Liver (tissue), 8 donors: ENCODE measurements at regions not wholly inside any gene's neighbourhood (a gene's known extent, or its start where the extent isn't known, plus 50 kb on each side); places are given as distances from the start of the nearest gene placed in this dataset.

Source experiments
- DNase-seq: peaks from one replicate; pipeline ENCODE4 v3.0.0-alpha.2; 2017; ENCODE audit warnings: low spot score
- H3K27ac ChIP-seq, 2 donors: one replicate each; pipeline ENCODE4 v1.7.0; 2013; ENCODE audit warnings: inconsistent platforms in 2 of 2, low read length in 2 of 2, control low read depth in 1 of 2, low read depth in 1 of 2, mild to moderate bottlenecking in 1 of 2
- H3K27me3 ChIP-seq, 4 donors: one replicate each; pipeline versions ENCODE4 v1.6.1 to v1.7.0; 2013; ENCODE audit warnings: low read length in 3 of 4, inconsistent platforms in 1 of 4, mild to moderate bottlenecking in 1 of 4, moderate library complexity in 1 of 4; ENCODE audit not compliant: control insufficient read depth in 4 of 4, insufficient read depth in 4 of 4
- H3K36me3 ChIP-seq, 4 donors: one replicate each; pipeline versions ENCODE4 v1.6.1 to v1.7.0; 2013; ENCODE audit warnings: low read length in 3 of 4, mild to moderate bottlenecking in 3 of 4, low read depth in 1 of 4, moderate library complexity in 1 of 4; ENCODE audit not compliant: control insufficient read depth in 4 of 4, insufficient read depth in 3 of 4
- H3K4me1 ChIP-seq, 4 donors: one replicate each; pipeline versions ENCODE4 v1.6.1 to v1.7.0; 2013; ENCODE audit warnings: low read length in 3 of 4, mild to moderate bottlenecking in 3 of 4, moderate library complexity in 1 of 4; ENCODE audit not compliant: control insufficient read depth in 4 of 4, insufficient read depth in 4 of 4
- H3K4me3 ChIP-seq, 3 donors: one replicate each; pipeline versions ENCODE4 v1.6.1 to v1.7.0; 2013; ENCODE audit warnings: low read length in 3 of 3, control low read depth in 1 of 3, low read depth in 1 of 3, mild to moderate bottlenecking in 1 of 3
- H3K9ac ChIP-seq, 2 donors: one replicate each; pipeline ENCODE4 v1.7.0; 2013; ENCODE audit warnings: low read length in 2 of 2, mild to moderate bottlenecking in 2 of 2, moderate library complexity in 2 of 2, control low read depth in 1 of 2, low read depth in 1 of 2
- H3K9me3 ChIP-seq, 4 donors: one replicate each; pipeline versions ENCODE4 v1.6.1 to v1.7.0; 2013; ENCODE audit warnings: low read length in 3 of 4; ENCODE audit not compliant: control insufficient read depth in 4 of 4
- ATF3 ChIP-seq: IDR thresholded peaks from 2 replicates; pipeline ENCODE4 v1.6.1; 2016; ENCODE audit warnings: antibody characterized with exemption
- CTCF ChIP-seq: fragments of 150-350 bp; IDR thresholded peaks from 2 replicates; pipeline ENCODE4 v1.5.1; 2017; ENCODE audit warnings: improper control_type of control experiment, low read depth, low read length; ENCODE audit not compliant: missing input control
- EGR1 ChIP-seq, 2 donors: IDR thresholded peaks; 2 replicates each; pipeline ENCODE4 v1.6.1; 2016 to 2018; ENCODE audit warnings: antibody characterized with exemption in 2 of 2, low read depth in 2 of 2
- FOXA1 ChIP-seq: IDR thresholded peaks from 2 replicates; pipeline ENCODE4 v1.6.1; 2016; ENCODE audit warnings: antibody characterized with exemption
- FOXA2 ChIP-seq: IDR thresholded peaks from 2 replicates; pipeline ENCODE4 v1.6.1; 2016; ENCODE audit warnings: antibody characterized with exemption
- GABPA ChIP-seq, 2 donors: IDR thresholded peaks in 1 of 2; conservative IDR thresholded peaks in 1 of 2; 2 replicates each; pipeline ENCODE4 v1.6.1; 2016; ENCODE audit warnings: antibody characterized with exemption in 2 of 2, mild to moderate bottlenecking in 1 of 2, moderate library complexity in 1 of 2
- HNF4A ChIP-seq, 2 donors: conservative IDR thresholded peaks; 2 replicates each; pipeline ENCODE4 v1.6.1; 2016; ENCODE audit warnings: antibody characterized with exemption in 2 of 2, mild to moderate bottlenecking in 2 of 2
- HNF4G ChIP-seq: IDR thresholded peaks from 2 replicates; pipeline ENCODE4 v1.6.1; 2016; ENCODE audit warnings: antibody characterized with exemption
- JUND ChIP-seq, 2 donors: IDR thresholded peaks; 2 replicates each; pipeline ENCODE4 v1.6.1; 2016; ENCODE audit warnings: antibody characterized with exemption in 2 of 2
- MAX ChIP-seq: IDR thresholded peaks from 2 replicates; pipeline ENCODE4 v1.6.1; 2016; ENCODE audit warnings: antibody characterized with exemption
- NR2F2 ChIP-seq: IDR thresholded peaks from 2 replicates; pipeline ENCODE4 v1.6.1; 2016; ENCODE audit warnings: antibody characterized with exemption
- RAD21 ChIP-seq, 2 donors: IDR thresholded peaks; 2 replicates each; pipeline ENCODE4 v1.6.1; 2016; ENCODE audit warnings: antibody characterized with exemption in 2 of 2, mild to moderate bottlenecking in 2 of 2
- REST ChIP-seq: IDR thresholded peaks from 2 replicates; pipeline ENCODE4 v1.6.1; 2016; ENCODE audit warnings: antibody characterized with exemption, mild to moderate bottlenecking
- RXRA ChIP-seq, 2 donors: IDR thresholded peaks; 2 replicates each; pipeline ENCODE4 v1.6.1; 2017 to 2018; ENCODE audit warnings: antibody characterized with exemption in 2 of 2, mild to moderate bottlenecking in 1 of 2
- SP1 ChIP-seq: IDR thresholded peaks from 2 replicates; pipeline ENCODE4 v1.6.1; 2018; ENCODE audit warnings: antibody characterized with exemption, mild to moderate bottlenecking
- TAF1 ChIP-seq: conservative IDR thresholded peaks from 2 replicates; pipeline ENCODE4 v1.6.1; 2016; ENCODE audit warnings: antibody characterized with exemption, mild to moderate bottlenecking
- YY1 ChIP-seq: IDR thresholded peaks from 2 replicates; pipeline ENCODE4 v1.6.1; 2016; ENCODE audit warnings: antibody characterized with exemption, mild to moderate bottlenecking
- ZBTB33 ChIP-seq: IDR thresholded peaks from 2 replicates; pipeline ENCODE4 v1.6.1; 2016; ENCODE audit warnings: antibody characterized with exemption
- WGBS: extraction: QIAGEN DNeasy Blood & Tissue Kit; methylation state at CpG from one replicate; pipeline ENCODE4 v1.1.7; 2013; 5-methylcytosine and 5-hydroxymethylcytosine counted together
- donor health status: healthy.
- donor health status: healthy.
- donor health status: healthy.
- donor health status: healthy.
- donor health status: healthy.

- H3K36me3 ChIP-seq = no peaks in the 10 kb centered on the region
- H3K4me3 ChIP-seq = no peak overlapping the region
- H3K9ac ChIP-seq = no peak overlapping the region
- no peak overlapping the region for H3K27ac ChIP-seq
- H3K27me3 ChIP-seq = no peaks in the 10 kb centered on the region
- TF ChIP-seq JUND (IDR thresholded peaks at IDR 0.05) = no peak
- no peak for TF ChIP-seq FOXA1
- TF ChIP-seq TAF1 = no peak
- no peak for TF ChIP-seq ZBTB33
- TF ChIP-seq CTCF = no peak
- H3K9me3 ChIP-seq = no peaks in the 10 kb centered on the region
- DNase-seq = no peak
- no peaks in the 10 kb centered on the region for H3K4me1 ChIP-seq
- WGBS = 82% methylated on average over 1 of the region's 1 CpG
Measured at GRCh38 chr1:173304529-173305227, 97.5 kb upstream of the TNFSF4 start.

GRCh38 chr1:173307845-173308244 is 100.7 kb upstream of the TNFSF4 start:
- TF ChIP-seq HNF4A (conservative IDR thresholded peaks at IDR 0.05) (no peak), REST (no peak), SP1 (no peak), EGR1 (IDR thresholded peaks at IDR 0.05; ENCODE audit: low read depth in 2 of 2) (no peak), TAF1 (no peak), JUND (IDR thresholded peaks at IDR 0.05) (no peak), NR2F2 (no peak), ATF3 (no peak), RXRA (IDR thresholded peaks at IDR 0.05) (no peak), HNF4G (no peak), RAD21 (IDR thresholded peaks at IDR 0.05) (no peak), FOXA1 (no peak), ZBTB33 (no peak), CTCF (no peak), GABPA (IDR thresholded peaks at IDR 0.05 in 1 of 2, conservative IDR thresholded peaks at IDR 0.05 in 1 of 2) (no peak), MAX (no peak), YY1 (no peak), FOXA2 (no peak)
- H3K9ac ChIP-seq = no peak overlapping the region
- H3K27me3 ChIP-seq = no peaks in the 10 kb centered on the region
- H3K4me3 ChIP-seq = no peak overlapping the region
- no peak for DNase-seq
- no peaks in the 10 kb centered on the region for H3K4me1 ChIP-seq
- no peaks in the 10 kb centered on the region for H3K36me3 ChIP-seq
- H3K9me3 ChIP-seq = no peaks in the 10 kb centered on the region
- WGBS = 88% methylated on average over 1 of the region's 1 CpG
- H3K27ac ChIP-seq = no peak overlapping the region
